ENCODE measurements at regions not wholly inside any gene's neighbourhood (a gene's known extent, or its start where the extent isn't known, plus 50 kb on each side); places are given as distances from the start of the nearest gene placed in this dataset.

- TF ChIP-seq, protein P1, sequence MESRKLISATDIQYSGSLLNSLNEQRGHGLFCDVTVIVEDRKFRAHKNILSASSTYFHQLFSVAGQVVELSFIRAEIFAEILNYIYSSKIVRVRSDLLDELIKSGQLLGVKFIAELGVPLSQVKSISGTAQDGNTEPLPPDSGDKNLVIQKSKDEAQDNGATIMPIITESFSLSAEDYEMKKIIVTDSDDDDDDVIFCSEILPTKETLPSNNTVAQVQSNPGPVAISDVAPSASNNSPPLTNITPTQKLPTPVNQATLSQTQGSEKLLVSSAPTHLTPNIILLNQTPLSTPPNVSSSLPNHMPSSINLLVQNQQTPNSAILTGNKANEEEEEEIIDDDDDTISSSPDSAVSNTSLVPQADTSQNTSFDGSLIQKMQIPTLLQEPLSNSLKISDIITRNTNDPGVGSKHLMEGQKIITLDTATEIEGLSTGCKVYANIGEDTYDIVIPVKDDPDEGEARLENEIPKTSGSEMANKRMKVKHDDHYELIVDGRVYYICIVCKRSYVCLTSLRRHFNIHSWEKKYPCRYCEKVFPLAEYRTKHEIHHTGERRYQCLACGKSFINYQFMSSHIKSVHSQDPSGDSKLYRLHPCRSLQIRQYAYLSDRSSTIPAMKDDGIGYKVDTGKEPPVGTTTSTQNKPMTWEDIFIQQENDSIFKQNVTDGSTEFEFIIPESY (IDR thresholded peaks at IDR 0.05; ENCODE audit: borderline replicate concordance, low read depth), result no peak
- TF ChIP-seq FOSL2 (IDR thresholded peaks at IDR 0.05; ENCODE audit: borderline replicate concordance, low read depth), result no peak
- TF ChIP-seq CHD2 (IDR thresholded peaks at IDR 0.05; ENCODE audit: low read length, partially characterized antibody), result peak; percentile 57
- no peak for TF ChIP-seq RXRA (IDR thresholded peaks at IDR 0.05; ENCODE audit: borderline replicate concordance, low read depth)
- peak; percentile 80 for TF ChIP-seq TCF12 (IDR thresholded peaks at IDR 0.05)
- TF ChIP-seq, protein P2, sequence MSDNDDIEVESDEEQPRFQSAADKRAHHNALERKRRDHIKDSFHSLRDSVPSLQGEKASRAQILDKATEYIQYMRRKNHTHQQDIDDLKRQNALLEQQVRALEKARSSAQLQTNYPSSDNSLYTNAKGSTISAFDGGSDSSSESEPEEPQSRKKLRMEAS (IDR thresholded peaks at IDR 0.05; ENCODE audit: low read depth), result no peak
- 0 out of 2 replicates have a peak, but pooled peaks have one; percentile 34 for TF ChIP-seq POLR2AphosphoS5 (IDR thresholded peaks at IDR 0.05; ENCODE audit: low read depth, low read length)
- no peak for TF ChIP-seq RFX5 (IDR thresholded peaks at IDR 0.05; ENCODE audit: low read length)
- no peak for TF ChIP-seq REST (IDR thresholded peaks at IDR 0.05; ENCODE audit: low read depth, low read length)
- no peak for TF ChIP-seq FOXJ3 (CRISPR knock-in tag; IDR thresholded peaks at IDR 0.05)
- no peak for TF ChIP-seq NRF1 (IDR thresholded peaks at IDR 0.05; ENCODE audit: low read depth, low read length)
- TF ChIP-seq RCOR1 (IDR thresholded peaks at IDR 0.05; ENCODE audit: low read length), result peak; percentile 86
- peak; percentile 33; the same call in 1 of the 2 replicates for TF ChIP-seq RAD21 (IDR thresholded peaks at IDR 0.05; ENCODE audit: low read length)
- peak; percentile 54; the same call in 1 of the 2 replicates for TF ChIP-seq MXI1 (IDR thresholded peaks at IDR 0.05; ENCODE audit: low read depth, low read length)
- peak; percentile 81 for TF ChIP-seq NFIC (IDR thresholded peaks at IDR 0.05; ENCODE audit: borderline replicate concordance)
- TF ChIP-seq, protein P3, sequence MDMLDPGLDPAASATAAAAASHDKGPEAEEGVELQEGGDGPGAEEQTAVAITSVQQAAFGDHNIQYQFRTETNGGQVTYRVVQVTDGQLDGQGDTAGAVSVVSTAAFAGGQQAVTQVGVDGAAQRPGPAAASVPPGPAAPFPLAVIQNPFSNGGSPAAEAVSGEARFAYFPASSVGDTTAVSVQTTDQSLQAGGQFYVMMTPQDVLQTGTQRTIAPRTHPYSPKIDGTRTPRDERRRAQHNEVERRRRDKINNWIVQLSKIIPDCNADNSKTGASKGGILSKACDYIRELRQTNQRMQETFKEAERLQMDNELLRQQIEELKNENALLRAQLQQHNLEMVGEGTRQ (IDR thresholded peaks at IDR 0.05; ENCODE audit: borderline replicate concordance, low read depth, low read length), result no peak
- TF ChIP-seq, protein P4, sequence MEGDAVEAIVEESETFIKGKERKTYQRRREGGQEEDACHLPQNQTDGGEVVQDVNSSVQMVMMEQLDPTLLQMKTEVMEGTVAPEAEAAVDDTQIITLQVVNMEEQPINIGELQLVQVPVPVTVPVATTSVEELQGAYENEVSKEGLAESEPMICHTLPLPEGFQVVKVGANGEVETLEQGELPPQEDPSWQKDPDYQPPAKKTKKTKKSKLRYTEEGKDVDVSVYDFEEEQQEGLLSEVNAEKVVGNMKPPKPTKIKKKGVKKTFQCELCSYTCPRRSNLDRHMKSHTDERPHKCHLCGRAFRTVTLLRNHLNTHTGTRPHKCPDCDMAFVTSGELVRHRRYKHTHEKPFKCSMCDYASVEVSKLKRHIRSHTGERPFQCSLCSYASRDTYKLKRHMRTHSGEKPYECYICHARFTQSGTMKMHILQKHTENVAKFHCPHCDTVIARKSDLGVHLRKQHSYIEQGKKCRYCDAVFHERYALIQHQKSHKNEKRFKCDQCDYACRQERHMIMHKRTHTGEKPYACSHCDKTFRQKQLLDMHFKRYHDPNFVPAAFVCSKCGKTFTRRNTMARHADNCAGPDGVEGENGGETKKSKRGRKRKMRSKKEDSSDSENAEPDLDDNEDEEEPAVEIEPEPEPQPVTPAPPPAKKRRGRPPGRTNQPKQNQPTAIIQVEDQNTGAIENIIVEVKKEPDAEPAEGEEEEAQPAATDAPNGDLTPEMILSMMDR (IDR thresholded peaks at IDR 0.05), result no peak
- TF ChIP-seq GABPA (IDR thresholded peaks at IDR 0.05; ENCODE audit: low read depth), result no peak
- TF ChIP-seq ELF1 (IDR thresholded peaks at IDR 0.05), result no peak
- TF ChIP-seq TAF1 (IDR thresholded peaks at IDR 0.05; ENCODE audit: borderline replicate concordance, low read depth, low read length), result no peak
- TF ChIP-seq YY1 (IDR thresholded peaks at IDR 0.05; ENCODE audit: low read depth), result no peak
- peak; percentile 71 for TF ChIP-seq PBX3 (IDR thresholded peaks at IDR 0.05)
Measured at GRCh38 chr9:105146677-105147076, 97.8 kb upstream of the SLC44A1 start (continued).
